ENCODE measurements at regions not wholly inside any gene's neighbourhood (a gene's known extent, or its start where the extent isn't known, plus 50 kb on each side); places are given as distances from the start of the nearest gene placed in this dataset.

GRCh38 chr4:17109126-17109525, 210.7 kb upstream of the LDB2 start:
- TF ChIP-seq CTCF (IDR thresholded peaks at IDR 0.05; ENCODE audit: low read depth, low read length, poor library complexity, severe bottlenecking), result no peak
- no peak for TF ChIP-seq EZH2phosphoT487 (IDR thresholded peaks at IDR 0.05; ENCODE audit: borderline replicate concordance, low read length)

All from DOHH2 (cell line).